GM12878 (cell line): ENCODE measurements at regions not wholly inside any gene's neighbourhood (a gene's known extent, or its start where the extent isn't known, plus 50 kb on each side); places are given as distances from the start of the nearest gene placed in this dataset.

Source experiments
- ATAC-seq: fragments of 200-7000 bp; cut with Tn5 transposase; 3 replicates; pipeline ENCODE4 v1.9.1; 2020; ENCODE audit warnings: mild to moderate bottlenecking, moderate library complexity
- BruUV-seq: library from RNA; stranded (reverse); fragments of 400-500 nt; replicated peaks from 2 replicates; lab custom pipeline; 2021; lab: Mats Ljungman, UMichigan
- CTCF ChIA-PET: fragments of 300-600 bp; sonication (Branson Sonifier 250); formaldehyde crosslinking; extraction: SDS; loops from one replicate; lab custom pipeline; 2021; ENCODE audit warnings: inconsistent platforms; lab: Yijun Ruan, JAX
- POLR2A ChIA-PET: fragments of 350-600 bp; formaldehyde crosslinking; extraction: SDS; loops from one replicate; lab custom pipeline; 2021; ENCODE audit warnings: inconsistent platforms; lab: Charles Lee
- RAD21 ChIA-PET: fragments of 300-600 bp; sonication (Branson Sonifier 250); formaldehyde crosslinking; loops from one replicate; lab custom pipeline; 2023; ENCODE audit warnings: antibody characterized with exemption; ENCODE audit not compliant: unreplicated experiment; lab: Charles Lee
- SMC1A ChIA-PET: fragments of 300-600 bp; sonication (Branson Sonifier 250); formaldehyde crosslinking; loops from one replicate; lab custom pipeline; 2023; ENCODE audit not compliant: unreplicated experiment, uncharacterized antibody; lab: Charles Lee
- DNase-seq: peaks from one replicate; pipeline ENCODE4 v3.0.0-alpha.2; 2011; ENCODE audit warnings: low read depth, low spot score
- FAIRE-seq: peaks from 3 replicates; lab custom pipeline; 2011; peaks lifted over from hg19 to GRCh38; lab: Jason Lieb, UNC
- H2AFZ ChIP-seq: 2 replicates; pipeline ENCODE4 v1.6.0; 2011; ENCODE audit warnings: low read depth, low read length, control low read depth; ENCODE audit not compliant: control insufficient read depth
- H3K27ac ChIP-seq: 2 replicates; pipeline ENCODE4 v1.5.1; 2011; ENCODE audit warnings: control low read depth; ENCODE audit not compliant: control insufficient read depth, insufficient read depth
- H3K27me3 ChIP-seq, 2 experiments: replicated peaks in 1 of 2; 2 replicates each; pipeline versions ENCODE4 v1.6.0 to v1.6.1; 2011; ENCODE audit warnings: low read length in 1 of 2; ENCODE audit not compliant: control insufficient read depth in 2 of 2, insufficient read depth in 2 of 2
- H3K36me3 ChIP-seq, 2 experiments: 2 replicates each; pipeline ENCODE4 v1.5.1; 2011; ENCODE audit warnings: low read length in 1 of 2; ENCODE audit not compliant: control insufficient read depth in 2 of 2, insufficient read depth in 2 of 2
- H3K4me1 ChIP-seq: 2 replicates; pipeline ENCODE4 v1.6.1; 2011; ENCODE audit warnings: mild to moderate bottlenecking, low read length, moderate library complexity, mixed read lengths; ENCODE audit not compliant: control insufficient read depth, insufficient read depth
- H3K4me2 ChIP-seq: 2 replicates; pipeline ENCODE4 v1.6.0; 2011; ENCODE audit warnings: control low read depth; ENCODE audit not compliant: control insufficient read depth, insufficient read depth
- H3K4me3 ChIP-seq: fragments of 200-600 bp; sonication (generic); 2 replicates; pipeline ENCODE4 v1.5.1; 2016
- H3K79me2 ChIP-seq: 2 replicates; pipeline ENCODE4 v1.6.0; 2011; ENCODE audit warnings: low read length; ENCODE audit not compliant: control insufficient read depth, insufficient read depth
- H3K9ac ChIP-seq: 2 replicates; pipeline ENCODE4 v1.8.0; 2011; ENCODE audit warnings: low read length, control low read depth, mixed read lengths; ENCODE audit not compliant: control insufficient read depth, insufficient read depth
- H3K9me3 ChIP-seq: replicated peaks from 3 replicates; pipeline ENCODE4 v1.5.1; 2011; ENCODE audit warnings: mild to moderate bottlenecking, low read length; ENCODE audit not compliant: control insufficient read depth, insufficient read depth
- H4K20me1 ChIP-seq: 2 replicates; pipeline ENCODE4 v1.6.0; 2011; ENCODE audit not compliant: control insufficient read depth, insufficient read depth
- ESRRA ChIP-seq: IDR thresholded peaks from 2 replicates; pipeline ENCODE4 v1.6.1; 2012; ENCODE audit warnings: mild to moderate bottlenecking, low read length, improper control_type of control experiment
- FOS ChIP-seq: IDR thresholded peaks from 3 replicates; pipeline ENCODE4 v1.6.1; 2011; ENCODE audit warnings: borderline replicate concordance; ENCODE audit not compliant: insufficient read length; ENCODE audit errors: extremely low read depth
- HSF1 ChIP-seq: fragments of 150-350 bp; IDR thresholded peaks from 2 replicates; pipeline ENCODE4 v1.6.1; 2014; ENCODE audit warnings: mild to moderate bottlenecking, low read depth, low read length
- RAD21 ChIP-seq: IDR thresholded peaks from 2 replicates; pipeline ENCODE4 v1.6.1; 2011; ENCODE audit warnings: mild to moderate bottlenecking, low read depth, low read length, moderate library complexity; ENCODE audit not compliant: insufficient read depth
- ZBTB4 ChIP-seq: fragments of 450-650 bp; formaldehyde crosslinking; IDR thresholded peaks from 2 replicates; pipeline ENCODE4 v1.4.0; 2022; ENCODE audit warnings: mild to moderate bottlenecking, moderate library complexity
- WGBS: methylation state at CpG from one replicate; pipeline ENCODE4 v1.1.6; 2016; ENCODE audit warnings: low lambda C conversion rate; ENCODE audit not compliant: insufficient replicate concordance, insufficient coverage; ENCODE audit errors: missing lambda C conversion rate; 5-methylcytosine and 5-hydroxymethylcytosine counted together
- in situ Hi-C: fragments of 300-500 bp; cut with MboI; formaldehyde crosslinking; loops from 9 replicates; pipeline ENCODE4 v1.14.3; 2018; ENCODE audit warnings: mixed read lengths
- intact Hi-C: fragments of 100-400 bp; cut with micrococcal nuclease; formaldehyde crosslinking; loops from one replicate; pipeline ENCODE4 v1.14.2; 2022; ENCODE audit not compliant: unreplicated experiment

- Histone ChIP-seq H4K20me1 (no peaks in the 10 kb centered on the region), H3K27me3 (no peaks in the 10 kb centered on the region), H3K27ac (no peak overlapping the region), H3K4me3 (no peak overlapping the region), H3K36me3 (no peaks in the 10 kb centered on the region), H2AFZ (no peak overlapping the region), H3K4me1 (no peaks in the 10 kb centered on the region), H3K9me3 (no peaks in the 10 kb centered on the region; the same call in 2 of the 3 replicates), H3K4me2 (no peak overlapping the region), H3K79me2 (no peaks in the 10 kb centered on the region), H3K9ac (no peak overlapping the region)
- ChIA-PET POLR2A (no interaction called here), RAD21 (no interaction called here), CTCF (no interaction called here), SMC1A (no interaction called here)
- no peak for FAIRE-seq
- 7% methylated on average over 1 of the region's 1 CpG for WGBS
- intact Hi-C loops: no loop called here
- BruUV-seq: no TSS peak
- TF ChIP-seq ZBTB4 (CRISPR knock-in tag): no peak
- no peak for TF ChIP-seq HSF1
- TF ChIP-seq ESRRA: no peak
- peak; percentile 24; the same call in 1 of the 2 replicates for TF ChIP-seq RAD21
- no peak for TF ChIP-seq FOS
- no peak for ATAC-seq
- no peak for DNase-seq
- in situ Hi-C loops: no loop called here
Observed at GRCh38 chr3:70392227-70392626, 79.8 kb upstream of the MDFIC2 start.
